ENCODE measurements at regions not wholly inside any gene's neighbourhood (a gene's known extent, or its start where the extent isn't known, plus 50 kb on each side); places are given as distances from the start of the nearest gene placed in this dataset.

GRCh38 chr20:19001177-19001576 is 187.6 kb downstream of the SCP2D1 start (continued):
- TF ChIP-seq, protein P1, sequence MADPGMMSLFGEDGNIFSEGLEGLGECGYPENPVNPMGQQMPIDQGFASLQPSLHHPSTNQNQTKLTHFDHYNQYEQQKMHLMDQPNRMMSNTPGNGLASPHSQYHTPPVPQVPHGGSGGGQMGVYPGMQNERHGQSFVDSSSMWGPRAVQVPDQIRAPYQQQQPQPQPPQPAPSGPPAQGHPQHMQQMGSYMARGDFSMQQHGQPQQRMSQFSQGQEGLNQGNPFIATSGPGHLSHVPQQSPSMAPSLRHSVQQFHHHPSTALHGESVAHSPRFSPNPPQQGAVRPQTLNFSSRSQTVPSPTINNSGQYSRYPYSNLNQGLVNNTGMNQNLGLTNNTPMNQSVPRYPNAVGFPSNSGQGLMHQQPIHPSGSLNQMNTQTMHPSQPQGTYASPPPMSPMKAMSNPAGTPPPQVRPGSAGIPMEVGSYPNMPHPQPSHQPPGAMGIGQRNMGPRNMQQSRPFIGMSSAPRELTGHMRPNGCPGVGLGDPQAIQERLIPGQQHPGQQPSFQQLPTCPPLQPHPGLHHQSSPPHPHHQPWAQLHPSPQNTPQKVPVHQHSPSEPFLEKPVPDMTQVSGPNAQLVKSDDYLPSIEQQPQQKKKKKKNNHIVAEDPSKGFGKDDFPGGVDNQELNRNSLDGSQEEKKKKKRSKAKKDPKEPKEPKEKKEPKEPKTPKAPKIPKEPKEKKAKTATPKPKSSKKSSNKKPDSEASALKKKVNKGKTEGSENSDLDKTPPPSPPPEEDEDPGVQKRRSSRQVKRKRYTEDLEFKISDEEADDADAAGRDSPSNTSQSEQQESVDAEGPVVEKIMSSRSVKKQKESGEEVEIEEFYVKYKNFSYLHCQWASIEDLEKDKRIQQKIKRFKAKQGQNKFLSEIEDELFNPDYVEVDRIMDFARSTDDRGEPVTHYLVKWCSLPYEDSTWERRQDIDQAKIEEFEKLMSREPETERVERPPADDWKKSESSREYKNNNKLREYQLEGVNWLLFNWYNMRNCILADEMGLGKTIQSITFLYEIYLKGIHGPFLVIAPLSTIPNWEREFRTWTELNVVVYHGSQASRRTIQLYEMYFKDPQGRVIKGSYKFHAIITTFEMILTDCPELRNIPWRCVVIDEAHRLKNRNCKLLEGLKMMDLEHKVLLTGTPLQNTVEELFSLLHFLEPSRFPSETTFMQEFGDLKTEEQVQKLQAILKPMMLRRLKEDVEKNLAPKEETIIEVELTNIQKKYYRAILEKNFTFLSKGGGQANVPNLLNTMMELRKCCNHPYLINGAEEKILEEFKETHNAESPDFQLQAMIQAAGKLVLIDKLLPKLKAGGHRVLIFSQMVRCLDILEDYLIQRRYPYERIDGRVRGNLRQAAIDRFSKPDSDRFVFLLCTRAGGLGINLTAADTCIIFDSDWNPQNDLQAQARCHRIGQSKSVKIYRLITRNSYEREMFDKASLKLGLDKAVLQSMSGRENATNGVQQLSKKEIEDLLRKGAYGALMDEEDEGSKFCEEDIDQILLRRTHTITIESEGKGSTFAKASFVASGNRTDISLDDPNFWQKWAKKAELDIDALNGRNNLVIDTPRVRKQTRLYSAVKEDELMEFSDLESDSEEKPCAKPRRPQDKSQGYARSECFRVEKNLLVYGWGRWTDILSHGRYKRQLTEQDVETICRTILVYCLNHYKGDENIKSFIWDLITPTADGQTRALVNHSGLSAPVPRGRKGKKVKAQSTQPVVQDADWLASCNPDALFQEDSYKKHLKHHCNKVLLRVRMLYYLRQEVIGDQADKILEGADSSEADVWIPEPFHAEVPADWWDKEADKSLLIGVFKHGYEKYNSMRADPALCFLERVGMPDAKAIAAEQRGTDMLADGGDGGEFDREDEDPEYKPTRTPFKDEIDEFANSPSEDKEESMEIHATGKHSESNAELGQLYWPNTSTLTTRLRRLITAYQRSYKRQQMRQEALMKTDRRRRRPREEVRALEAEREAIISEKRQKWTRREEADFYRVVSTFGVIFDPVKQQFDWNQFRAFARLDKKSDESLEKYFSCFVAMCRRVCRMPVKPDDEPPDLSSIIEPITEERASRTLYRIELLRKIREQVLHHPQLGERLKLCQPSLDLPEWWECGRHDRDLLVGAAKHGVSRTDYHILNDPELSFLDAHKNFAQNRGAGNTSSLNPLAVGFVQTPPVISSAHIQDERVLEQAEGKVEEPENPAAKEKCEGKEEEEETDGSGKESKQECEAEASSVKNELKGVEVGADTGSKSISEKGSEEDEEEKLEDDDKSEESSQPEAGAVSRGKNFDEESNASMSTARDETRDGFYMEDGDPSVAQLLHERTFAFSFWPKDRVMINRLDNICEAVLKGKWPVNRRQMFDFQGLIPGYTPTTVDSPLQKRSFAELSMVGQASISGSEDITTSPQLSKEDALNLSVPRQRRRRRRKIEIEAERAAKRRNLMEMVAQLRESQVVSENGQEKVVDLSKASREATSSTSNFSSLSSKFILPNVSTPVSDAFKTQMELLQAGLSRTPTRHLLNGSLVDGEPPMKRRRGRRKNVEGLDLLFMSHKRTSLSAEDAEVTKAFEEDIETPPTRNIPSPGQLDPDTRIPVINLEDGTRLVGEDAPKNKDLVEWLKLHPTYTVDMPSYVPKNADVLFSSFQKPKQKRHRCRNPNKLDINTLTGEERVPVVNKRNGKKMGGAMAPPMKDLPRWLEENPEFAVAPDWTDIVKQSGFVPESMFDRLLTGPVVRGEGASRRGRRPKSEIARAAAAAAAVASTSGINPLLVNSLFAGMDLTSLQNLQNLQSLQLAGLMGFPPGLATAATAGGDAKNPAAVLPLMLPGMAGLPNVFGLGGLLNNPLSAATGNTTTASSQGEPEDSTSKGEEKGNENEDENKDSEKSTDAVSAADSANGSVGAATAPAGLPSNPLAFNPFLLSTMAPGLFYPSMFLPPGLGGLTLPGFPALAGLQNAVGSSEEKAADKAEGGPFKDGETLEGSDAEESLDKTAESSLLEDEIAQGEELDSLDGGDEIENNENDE (IDR thresholded peaks at IDR 0.05; ENCODE audit: insufficient replicate concordance, low read length), result no peak
- TF ChIP-seq RNF2 (IDR thresholded peaks at IDR 0.05; ENCODE audit: borderline replicate concordance, low read depth, low read length, missing control alignments, poor library complexity, severe bottlenecking) (no peak), KDM1A (IDR thresholded peaks at IDR 0.05; ENCODE audit: borderline replicate concordance, low read length) (no peak)

All from H1 (cell line).